ENCODE measurements at regions not wholly inside any gene's neighbourhood (a gene's known extent, or its start where the extent isn't known, plus 50 kb on each side); places are given as distances from the start of the nearest gene placed in this dataset.
"Not testable (repeated sequence)": the region's sequence is repeated elsewhere in the genome, so short reads cannot be mapped to it uniquely, and the experiment has no call there.

DNA sequence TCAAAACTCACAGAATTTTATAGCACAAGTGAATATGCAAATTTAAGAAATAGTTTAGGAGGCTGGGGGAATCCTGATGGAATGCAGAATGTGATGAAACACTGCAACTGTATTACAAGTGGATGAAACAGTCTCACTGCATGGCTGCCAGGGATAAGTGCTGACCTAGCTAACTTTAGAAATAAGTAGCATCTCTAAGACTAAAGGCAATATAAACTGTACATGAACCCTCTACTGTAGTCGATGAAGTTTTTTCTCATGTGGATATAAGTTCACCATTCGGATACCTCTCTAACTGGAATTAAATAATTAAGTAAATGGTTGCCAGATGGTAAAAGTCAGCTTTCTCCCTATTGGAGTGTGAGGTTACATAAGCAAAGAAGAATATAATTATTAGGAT lies 777.8 kb upstream of the RAB6C start:
- H3K9me3 ChIP-seq, result no peaks in the 10 kb centered on the region
- no peak overlapping the region for H3K4me3 ChIP-seq (ENCODE audit: low read depth in 1 of 2, low read length in 1 of 2)
- H3K4me1 ChIP-seq (ENCODE audit: control insufficient read depth in 1 of 2, insufficient read depth in 1 of 2, low read depth in 1 of 2, low read length in 1 of 2), result no peaks in the 10 kb centered on the region
- TF ChIP-seq, protein P1, sequence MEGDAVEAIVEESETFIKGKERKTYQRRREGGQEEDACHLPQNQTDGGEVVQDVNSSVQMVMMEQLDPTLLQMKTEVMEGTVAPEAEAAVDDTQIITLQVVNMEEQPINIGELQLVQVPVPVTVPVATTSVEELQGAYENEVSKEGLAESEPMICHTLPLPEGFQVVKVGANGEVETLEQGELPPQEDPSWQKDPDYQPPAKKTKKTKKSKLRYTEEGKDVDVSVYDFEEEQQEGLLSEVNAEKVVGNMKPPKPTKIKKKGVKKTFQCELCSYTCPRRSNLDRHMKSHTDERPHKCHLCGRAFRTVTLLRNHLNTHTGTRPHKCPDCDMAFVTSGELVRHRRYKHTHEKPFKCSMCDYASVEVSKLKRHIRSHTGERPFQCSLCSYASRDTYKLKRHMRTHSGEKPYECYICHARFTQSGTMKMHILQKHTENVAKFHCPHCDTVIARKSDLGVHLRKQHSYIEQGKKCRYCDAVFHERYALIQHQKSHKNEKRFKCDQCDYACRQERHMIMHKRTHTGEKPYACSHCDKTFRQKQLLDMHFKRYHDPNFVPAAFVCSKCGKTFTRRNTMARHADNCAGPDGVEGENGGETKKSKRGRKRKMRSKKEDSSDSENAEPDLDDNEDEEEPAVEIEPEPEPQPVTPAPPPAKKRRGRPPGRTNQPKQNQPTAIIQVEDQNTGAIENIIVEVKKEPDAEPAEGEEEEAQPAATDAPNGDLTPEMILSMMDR (IDR thresholded peaks at IDR 0.05), result no peak
- no peak overlapping the region for H3K27ac ChIP-seq
- H3K36me3 ChIP-seq, result no peaks in the 10 kb centered on the region
- no peaks in the 10 kb centered on the region for H3K27me3 ChIP-seq

DNA sequence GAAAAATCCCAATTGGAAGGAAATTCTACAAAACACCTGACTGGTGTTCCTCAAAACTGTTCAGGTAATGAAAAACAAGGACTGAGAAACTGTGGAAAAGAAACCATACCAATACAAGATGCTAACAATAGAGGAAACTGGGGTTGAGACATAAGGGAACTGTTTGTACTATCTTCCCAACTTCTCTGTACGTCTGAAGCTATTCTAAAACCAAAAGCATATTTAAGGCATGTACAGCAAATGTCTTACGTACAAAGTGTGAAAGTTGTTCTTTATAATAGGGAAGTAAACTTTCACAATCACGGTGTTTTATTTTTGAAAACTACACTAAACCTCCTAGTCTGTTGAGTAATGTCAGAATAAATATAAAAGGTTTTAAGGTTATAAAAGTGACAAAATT lies 776.1 kb upstream of the RAB6C start:
- no peak overlapping the region for H3K4me3 ChIP-seq (ENCODE audit: low read depth in 1 of 2, low read length in 1 of 2)

DNA sequence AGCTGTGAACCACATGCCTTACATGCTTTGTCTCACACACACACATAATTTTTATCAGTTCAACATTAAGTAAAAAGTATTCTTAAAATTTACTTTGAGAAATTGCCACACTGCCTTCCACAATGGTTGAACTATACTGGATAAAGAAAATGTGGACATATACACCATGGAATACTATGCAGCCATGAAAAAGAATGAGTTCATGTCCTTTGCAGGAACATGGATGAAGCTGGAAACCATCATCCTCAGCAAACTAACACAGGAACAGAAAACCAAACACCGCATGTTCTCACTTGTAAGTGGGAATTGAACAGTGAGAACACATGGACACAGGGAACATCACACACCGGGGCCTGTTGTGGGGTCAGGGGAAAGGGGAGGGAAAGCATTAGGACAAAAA lies 774.9 kb upstream of the RAB6C start:
- not testable (repeated sequence) for H3K4me3 ChIP-seq (ENCODE audit: low read depth in 1 of 2, low read length in 1 of 2); H3K27me3 ChIP-seq; H3K4me1 ChIP-seq (ENCODE audit: control insufficient read depth in 1 of 2, insufficient read depth in 1 of 2, low read depth in 1 of 2, low read length in 1 of 2); H3K36me3 ChIP-seq; H3K27ac ChIP-seq; H3K9me3 ChIP-seq

More for the DNA sequence above, 776.1 kb upstream of the RAB6C start:
- Histone ChIP-seq H3K27ac (no peak overlapping the region), H3K27me3 (no peaks in the 10 kb centered on the region), H3K9me3 (no peaks in the 10 kb centered on the region), H3K4me1 (ENCODE audit: control insufficient read depth in 1 of 2, insufficient read depth in 1 of 2, low read depth in 1 of 2, low read length in 1 of 2) (no peaks in the 10 kb centered on the region), H3K36me3 (no peaks in the 10 kb centered on the region)
- TF ChIP-seq, protein P1 (IDR thresholded peaks at IDR 0.05), result no peak

DNA sequence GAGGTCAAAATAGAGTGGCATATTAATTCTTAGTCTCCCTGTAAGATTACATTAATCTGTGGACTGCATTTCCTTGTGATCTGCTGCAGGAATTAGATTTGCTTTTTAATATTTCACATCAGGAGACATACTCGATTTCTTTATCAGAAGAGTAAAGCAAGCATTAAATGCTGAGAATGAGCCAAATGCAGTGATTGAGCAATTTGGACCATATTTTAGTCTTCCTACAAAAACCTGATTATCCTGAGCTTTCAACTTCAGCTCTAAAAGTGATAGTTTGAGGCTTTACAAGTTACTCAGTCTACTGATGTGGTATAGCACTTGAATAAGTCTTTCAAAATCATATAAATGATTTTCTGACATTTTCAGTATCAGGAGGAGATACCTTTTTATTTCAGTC lies 774.3 kb upstream of the RAB6C start:
- H3K36me3 ChIP-seq, result no peaks in the 10 kb centered on the region
- TF ChIP-seq, protein P1 (IDR thresholded peaks at IDR 0.05), result no peak
- H3K27ac ChIP-seq, result no peak overlapping the region
- H3K9me3 ChIP-seq, result no peaks in the 10 kb centered on the region
- no peak overlapping the region for H3K4me3 ChIP-seq (ENCODE audit: low read depth in 1 of 2, low read length in 1 of 2)
- H3K27me3 ChIP-seq, result no peaks in the 10 kb centered on the region
- no peaks in the 10 kb centered on the region for H3K4me1 ChIP-seq (ENCODE audit: control insufficient read depth in 1 of 2, insufficient read depth in 1 of 2, low read depth in 1 of 2, low read length in 1 of 2)

DNA sequence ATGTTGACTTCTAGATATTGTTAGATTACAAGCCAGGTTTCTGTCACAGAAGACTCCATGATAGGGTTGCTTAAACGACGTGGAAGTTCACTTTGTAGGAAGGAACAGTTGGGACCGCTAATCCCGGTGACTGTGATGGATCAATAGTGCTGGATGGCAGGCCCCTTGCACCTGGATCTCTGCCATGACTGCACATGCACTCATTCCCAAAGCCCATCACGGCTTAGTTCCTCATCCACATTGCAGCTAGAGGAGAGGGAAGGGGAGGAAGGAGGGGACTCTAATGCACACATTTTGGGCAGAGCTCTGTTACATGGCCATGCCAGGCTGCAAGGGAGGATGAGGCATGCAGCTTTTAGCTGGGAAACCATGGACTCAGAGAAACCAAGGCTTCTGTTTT lies 773.7 kb upstream of the RAB6C start:
- Histone ChIP-seq H3K36me3 (no peaks in the 10 kb centered on the region), H3K4me3 (ENCODE audit: low read depth in 1 of 2, low read length in 1 of 2) (no peak overlapping the region), H3K4me1 (ENCODE audit: control insufficient read depth in 1 of 2, insufficient read depth in 1 of 2, low read depth in 1 of 2, low read length in 1 of 2) (no peaks in the 10 kb centered on the region), H3K9me3 (no peaks in the 10 kb centered on the region), H3K27me3 (no peaks in the 10 kb centered on the region), H3K27ac (no peak overlapping the region)
- TF ChIP-seq, protein P1 (IDR thresholded peaks at IDR 0.05), result no peak

DNA sequence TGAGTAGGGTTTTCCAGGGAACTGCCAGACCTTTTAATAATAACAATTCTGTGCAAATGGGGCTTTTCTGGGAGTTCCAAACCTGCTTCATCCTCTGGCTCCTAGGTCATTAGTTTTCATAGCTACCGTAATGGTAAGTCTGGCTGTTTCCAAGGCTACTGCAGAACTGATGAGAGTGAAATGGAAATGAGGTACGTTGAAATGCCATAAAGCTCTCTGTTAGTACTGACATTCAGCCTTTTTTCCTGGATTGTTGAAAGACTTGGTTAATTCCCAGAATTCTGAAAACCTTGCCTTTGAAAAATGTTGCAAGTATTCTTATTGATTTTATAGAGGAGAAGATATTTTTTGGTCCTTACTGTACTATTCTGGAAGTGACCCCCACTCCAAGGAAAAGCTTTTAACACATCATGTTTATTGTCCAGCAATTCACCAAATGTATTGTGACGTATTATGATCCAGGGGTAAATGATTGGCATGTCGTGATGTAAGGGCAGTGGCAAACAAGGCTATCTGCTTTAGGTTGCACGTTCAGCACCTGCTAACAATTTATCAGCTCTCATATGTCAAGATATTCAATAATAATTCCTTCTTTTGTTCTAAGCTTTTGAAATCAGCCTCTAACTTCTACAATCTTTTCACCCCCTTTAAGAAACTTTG lies 767.0 kb upstream of the RAB6C start:
- Histone ChIP-seq H3K36me3 (no peaks in the 10 kb centered on the region), H3K27me3 (no peaks in the 10 kb centered on the region), H3K27ac (no peak overlapping the region), H3K4me1 (ENCODE audit: control insufficient read depth in 1 of 2, insufficient read depth in 1 of 2, low read depth in 1 of 2, low read length in 1 of 2) (no peaks in the 10 kb centered on the region), H3K4me3 (ENCODE audit: low read depth in 1 of 2, low read length in 1 of 2) (no peak overlapping the region), H3K9me3 (no peaks in the 10 kb centered on the region)
- TF ChIP-seq, protein P1 (IDR thresholded peaks at IDR 0.05), result no peak
